ENCODE measurements at regions not wholly inside any gene's neighbourhood (a gene's known extent, or its start where the extent isn't known, plus 50 kb on each side); places are given as distances from the start of the nearest gene placed in this dataset.

- 85 to 90% methylated on average over 8 of the region's 8 CpGs for WGBS, 2 donors
- no peak for TF ChIP-seq POLR2A (IDR thresholded peaks at IDR 0.05)
- TF ChIP-seq CTCF (IDR thresholded peaks at IDR 0.05), result no peak
- Histone ChIP-seq H3K36me3 (no peaks in the 10 kb centered on the region), H3K27ac (no peak overlapping the region), H3K27me3 (no peaks in the 10 kb centered on the region), H3K4me1 (no peaks in the 10 kb centered on the region), H3K9me3 (no peaks in the 10 kb centered on the region), H3K4me3 (replicated peaks in 1 of 3) (no peak overlapping the region)
- no peak for DNase-seq
- intact Hi-C loops (cut with DNase I), result no loop called here
These were observed 63.0 kb upstream of the EGFR start for GRCh38 chr7:54955696-54956420.

- WGBS, 2 donors, result 86 to 89% methylated on average over 12 to 13 of the region's 13 CpGs
- H3K27ac ChIP-seq, result no peak overlapping the region
- H3K9me3 ChIP-seq, result no peaks in the 10 kb centered on the region
- no peaks in the 10 kb centered on the region for H3K36me3 ChIP-seq
- H3K27me3 ChIP-seq, result no peaks in the 10 kb centered on the region
- no peak for TF ChIP-seq POLR2A (IDR thresholded peaks at IDR 0.05)
- no peak for TF ChIP-seq CTCF (IDR thresholded peaks at IDR 0.05)
- intact Hi-C loops (cut with DNase I), result no loop called here
- no peaks in the 10 kb centered on the region for H3K4me1 ChIP-seq
- DNase-seq, result no peak
- H3K4me3 ChIP-seq (replicated peaks in 1 of 3), result no peak overlapping the region
These were observed 62.0 kb upstream of the EGFR start for GRCh38 chr7:54956865-54957264.

- Histone ChIP-seq H3K27ac (no peak overlapping the region), H3K36me3 (no peaks in the 10 kb centered on the region), H3K27me3 (no peaks in the 10 kb centered on the region), H3K4me1 (no peaks in the 10 kb centered on the region), H3K4me3 (replicated peaks in 1 of 3) (no peak overlapping the region), H3K9me3 (no peaks in the 10 kb centered on the region)
- TF ChIP-seq CTCF (IDR thresholded peaks at IDR 0.05) (no peak), POLR2A (IDR thresholded peaks at IDR 0.05) (no peak)
- WGBS, 2 donors, result 80 to 86% methylated on average over 3 of the region's 3 CpGs
- DNase-seq, result no peak
- intact Hi-C loops (cut with DNase I), result no loop called here
These were observed 58.3 kb upstream of the EGFR start for GRCh38 chr7:54960517-54960916.

- intact Hi-C loops (cut with DNase I), result no loop called here
- Histone ChIP-seq H3K4me1 (no peaks in the 10 kb centered on the region), H3K36me3 (no peaks in the 10 kb centered on the region), H3K27me3 (no peaks in the 10 kb centered on the region), H3K27ac (no peak overlapping the region), H3K4me3 (replicated peaks in 1 of 3) (no peak overlapping the region), H3K9me3 (no peaks in the 10 kb centered on the region)
- DNase-seq, result no peak
- TF ChIP-seq POLR2A (IDR thresholded peaks at IDR 0.05), result no peak
- no peak for TF ChIP-seq CTCF (IDR thresholded peaks at IDR 0.05)
- 74 to 75% methylated on average over 6 of the region's 6 CpGs for whole genome bisulfite sequencing, 2 donors
These were observed 57.4 kb upstream of the EGFR start for GRCh38 chr7:54961391-54961790.

- H3K27me3 ChIP-seq, result no peaks in the 10 kb centered on the region
- H3K4me1 ChIP-seq, result peaks cover 5 to 6% of the 10 kb centered on the region in 2 donors
- no peak for DNase-seq
- no peaks in the 10 kb centered on the region for H3K36me3 ChIP-seq
- H3K27ac ChIP-seq, result no peak overlapping the region
- intact Hi-C loops (cut with DNase I), result no loop called here
- H3K9me3 ChIP-seq, result no peaks in the 10 kb centered on the region
- WGBS, 2 donors, result 97 to 98% methylated on average over 1 of the region's 1 CpG
- H3K4me3 ChIP-seq (replicated peaks in 1 of 3), result no peak overlapping the region
- TF ChIP-seq POLR2A (IDR thresholded peaks at IDR 0.05) (no peak), CTCF (IDR thresholded peaks at IDR 0.05) (no peak)
These were observed 55.7 kb upstream of the EGFR start for GRCh38 chr7:54963155-54963554.
